DOHH2 (cell line): ENCODE measurements at regions not wholly inside any gene's neighbourhood (a gene's known extent, or its start where the extent isn't known, plus 50 kb on each side); places are given as distances from the start of the nearest gene placed in this dataset.

Experiments used
- CTCF ChIP-seq: fragments of 200-600 bp; sonication (generic); IDR thresholded peaks from one replicate; pipeline ENCODE4 v1.5.1; 2014; ENCODE audit warnings: antibody characterized with exemption, mild to moderate bottlenecking, low read depth, low read length; ENCODE audit not compliant: poor library complexity, severe bottlenecking
- EZH2phosphoT487 ChIP-seq: fragments of 200-600 bp; sonication (generic); IDR thresholded peaks from 2 replicates; pipeline ENCODE4 v1.6.1; 2017; ENCODE audit warnings: borderline replicate concordance, mild to moderate bottlenecking, antibody characterized with exemption, low read length, moderate library complexity, mixed read lengths

GRCh38 chr13:39245688-39246087 lies 207.4 kb downstream of the NHLRC3 start:
- no peak for TF ChIP-seq CTCF
- TF ChIP-seq EZH2phosphoT487, result no peak
